Hepatic stellate cell (primary cell): ENCODE measurements at regions not wholly inside any gene's neighbourhood (a gene's known extent, or its start where the extent isn't known, plus 50 kb on each side); places are given as distances from the start of the nearest gene placed in this dataset.

ENCODE experiments used
- DNase-seq: peaks from one replicate; pipeline ENCODE4 v3.0.0; 2011; ENCODE audit warnings: low spot score

DNA sequence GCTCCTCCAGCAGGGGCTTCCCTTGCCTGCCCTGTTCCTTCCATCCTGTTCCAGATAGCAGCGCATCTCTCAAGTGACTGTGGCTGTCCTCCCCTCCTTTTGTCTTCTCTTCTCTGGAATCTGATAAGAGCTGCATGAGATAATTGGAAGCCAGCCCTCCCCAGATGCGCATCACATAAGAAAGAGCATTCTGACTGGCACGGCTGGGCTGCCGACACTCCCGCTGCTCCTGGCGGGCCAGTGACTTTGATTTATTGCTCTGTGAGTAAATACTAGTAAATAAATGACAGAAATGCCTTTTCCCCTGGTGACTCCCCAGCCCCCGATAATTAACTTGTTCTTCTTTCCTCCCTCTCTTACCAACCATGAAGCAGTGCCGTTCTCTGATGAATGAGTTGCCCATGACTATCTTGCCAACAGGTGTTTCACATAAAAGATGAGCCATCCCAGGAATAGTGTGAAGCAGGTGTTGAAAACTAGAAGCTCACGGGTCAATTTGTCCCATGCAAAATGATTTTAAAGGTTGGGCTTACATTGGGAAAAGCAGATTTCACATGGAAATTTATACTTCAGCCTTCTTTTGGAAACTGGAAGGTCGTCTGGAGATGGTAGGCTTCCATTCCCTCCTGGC, 212.3 kb downstream of the ERCC6L2 start:
- no peak for DNase-seq

DNA sequence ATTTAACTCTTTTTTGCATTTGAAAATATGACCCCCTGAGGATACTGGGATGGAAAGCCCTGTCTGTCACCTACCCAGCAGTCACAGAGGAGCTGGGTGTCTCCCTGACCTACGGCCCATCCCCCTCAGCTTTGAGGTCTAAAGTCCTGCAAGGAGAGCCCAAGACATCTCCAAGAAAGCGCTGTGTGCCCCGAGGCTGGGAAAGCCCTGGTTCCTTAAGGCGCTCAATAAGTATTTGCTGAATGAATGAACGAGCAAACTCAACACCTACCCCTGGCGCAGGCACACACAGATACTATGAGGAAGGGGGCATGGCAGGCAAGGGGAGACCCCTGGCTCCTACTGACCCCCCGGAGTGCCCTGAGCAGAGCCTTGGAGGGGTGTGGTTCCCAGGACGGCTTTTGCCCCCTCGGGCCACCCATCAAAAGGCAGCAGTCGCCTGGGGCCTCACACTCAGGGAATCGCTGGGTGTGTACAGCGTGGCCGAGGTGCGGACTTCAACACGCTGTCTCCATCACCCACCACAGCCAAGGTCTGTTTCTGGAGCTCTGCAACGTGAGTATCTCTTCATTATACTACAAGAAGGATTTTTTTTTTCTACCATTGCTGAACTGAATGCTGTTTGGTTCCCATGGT, 211.6 kb downstream of the ERCC6L2 start:
- no peak for DNase-seq

DNA sequence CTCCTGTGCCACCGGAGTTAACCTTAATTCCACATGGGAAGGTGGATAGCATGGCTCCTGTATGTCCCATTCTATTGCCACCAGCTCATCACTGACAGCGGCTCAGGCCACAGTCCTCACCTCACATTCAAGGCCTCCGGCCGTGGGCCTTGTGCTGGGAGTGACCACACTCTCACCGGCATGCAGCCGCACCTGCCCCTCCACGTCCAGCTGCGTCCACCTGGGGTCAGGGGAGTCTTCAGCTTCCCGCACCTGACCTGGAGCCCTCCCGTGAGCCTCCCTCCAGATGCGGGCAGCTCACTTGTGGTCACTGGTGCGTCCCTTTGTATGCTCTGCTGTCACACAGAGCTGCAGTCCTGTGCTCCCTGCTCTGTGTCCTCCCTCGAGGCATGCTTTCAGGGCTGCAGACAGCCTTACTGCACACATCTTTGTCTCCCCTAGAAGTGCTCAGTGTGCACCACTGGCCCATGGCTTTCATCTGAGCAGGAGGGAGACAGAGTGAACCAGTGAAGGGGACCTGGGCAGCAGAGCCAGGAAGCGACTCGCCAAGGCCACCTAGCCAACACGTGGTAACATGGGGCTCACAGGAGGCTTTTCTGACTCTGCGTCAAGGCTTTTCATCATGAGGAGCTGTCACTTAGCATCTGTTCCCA, 210.1 kb downstream of the ERCC6L2 start:
- DNase-seq, result no peak

DNA sequence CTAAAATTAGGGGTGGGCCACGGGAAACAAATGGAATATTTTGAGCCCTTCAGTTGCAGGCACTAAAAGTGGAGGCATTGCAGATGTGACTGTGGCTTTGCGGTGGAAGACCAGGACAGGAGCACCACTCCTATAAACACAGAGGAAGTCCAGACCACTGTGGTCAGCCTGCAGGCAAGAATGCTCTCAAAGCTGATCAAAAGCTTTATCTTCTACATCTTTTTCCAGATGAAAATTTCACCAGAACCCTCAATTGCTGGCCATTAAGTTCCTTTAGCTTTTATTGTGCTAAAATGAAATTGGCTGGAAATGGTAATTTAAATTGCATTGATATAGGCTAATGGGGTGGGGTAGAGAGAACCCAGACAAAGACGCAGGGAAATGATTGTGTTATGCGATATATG, 208.8 kb downstream of the ERCC6L2 start:
- DNase-seq, result no peak

DNA sequence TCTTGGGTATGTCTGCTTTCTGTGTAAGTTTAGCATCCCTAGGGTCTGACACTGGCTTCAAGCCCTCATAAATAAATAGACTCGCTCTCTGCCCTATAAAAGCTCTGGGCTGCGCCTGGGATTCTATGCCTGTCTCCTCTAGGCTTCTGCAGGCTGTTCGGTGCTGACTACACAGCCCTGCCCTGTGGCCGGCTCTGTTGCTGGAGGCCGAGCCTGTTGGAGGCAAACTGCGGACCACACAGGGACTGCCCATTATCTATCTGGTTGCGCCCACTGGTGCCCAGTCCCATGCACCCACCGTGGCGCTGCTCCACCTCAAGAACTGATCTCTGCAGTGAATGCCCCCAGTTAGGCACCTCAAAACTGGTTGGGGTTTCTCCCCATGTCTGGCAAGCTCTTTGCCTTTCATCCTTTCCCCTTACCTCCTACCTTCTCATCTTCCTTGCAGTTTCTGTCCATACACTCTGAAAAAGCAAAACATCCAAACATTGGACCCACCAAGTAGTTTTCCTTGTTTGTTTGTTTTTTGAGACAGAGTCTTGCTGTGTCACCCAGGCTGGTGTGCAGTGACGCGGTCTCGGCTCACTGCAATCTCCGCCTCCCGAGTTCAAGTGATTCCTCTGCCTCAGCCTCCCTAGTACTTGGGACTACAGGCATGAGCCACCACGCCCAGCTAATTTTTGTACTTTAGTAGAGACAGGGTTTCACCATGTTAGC, 207.2 kb downstream of the ERCC6L2 start:
- no peak for DNase-seq

DNA sequence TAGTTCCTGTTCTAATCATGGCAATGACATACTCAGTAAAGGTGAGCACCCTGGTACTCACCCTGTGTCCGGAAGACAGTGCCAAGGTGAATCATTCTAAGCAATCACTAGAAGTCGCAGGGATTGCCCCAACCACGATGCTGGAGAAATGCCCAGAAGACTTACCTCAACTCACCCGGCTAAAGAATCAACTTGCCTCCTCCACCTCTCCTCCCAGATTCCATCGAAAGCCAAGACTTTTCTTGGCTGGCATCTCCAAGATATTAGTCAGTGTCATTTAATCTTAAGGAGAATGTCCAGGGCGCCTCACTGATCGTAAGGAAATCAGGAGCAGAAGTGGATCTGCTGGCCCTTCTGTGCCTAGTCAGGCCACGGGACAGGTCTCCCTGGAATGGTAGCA, 204.9 kb downstream of the ERCC6L2 start:
- DNase-seq, result no peak

DNA sequence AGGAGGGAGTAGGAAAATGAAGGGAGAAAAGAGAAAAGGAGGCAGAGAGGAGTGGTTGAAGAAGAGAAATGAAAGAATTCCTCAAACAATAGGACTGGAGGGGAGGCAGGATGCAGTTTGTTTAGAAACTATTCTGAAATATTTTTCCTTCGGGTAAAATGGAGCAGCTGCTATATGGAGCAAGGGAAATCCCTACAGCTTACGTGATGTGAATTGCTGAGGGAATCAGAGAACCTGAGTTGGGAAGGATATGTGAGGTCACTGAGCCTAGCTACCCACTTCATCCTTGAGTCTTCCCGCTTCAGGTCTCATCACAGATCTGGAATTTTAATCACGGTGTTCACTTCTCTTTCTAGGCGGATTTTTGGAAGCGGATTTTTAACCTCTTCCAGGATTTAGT, 204.3 kb downstream of the ERCC6L2 start:
- no peak for DNase-seq

DNA sequence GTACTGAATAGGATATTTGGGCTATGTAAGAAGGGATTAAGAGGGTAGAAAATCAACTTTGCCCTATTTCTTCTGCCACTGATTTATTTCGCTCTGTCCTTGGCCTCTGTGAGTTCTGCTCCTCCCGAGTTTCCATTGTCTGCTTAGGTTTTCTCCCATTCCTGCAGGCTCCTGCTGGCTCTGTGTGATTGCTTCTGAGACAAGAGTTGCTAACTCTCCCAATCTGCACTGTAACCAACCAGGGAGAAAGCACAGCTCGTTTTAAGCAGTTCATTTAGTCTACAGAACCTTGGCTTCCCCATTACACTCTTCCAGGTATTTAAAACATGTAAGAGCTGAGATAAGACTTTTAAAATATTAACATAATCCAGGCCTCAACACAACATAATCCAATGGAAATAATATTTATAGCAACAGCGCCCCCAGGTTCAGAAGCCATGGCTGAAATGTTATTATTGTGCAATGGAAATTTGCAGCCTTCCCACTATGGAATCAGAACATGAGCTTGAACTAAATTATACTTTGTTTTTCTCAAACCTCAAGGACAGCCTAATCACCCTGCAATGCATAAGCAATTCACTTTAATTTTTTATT, 203.5 kb downstream of the ERCC6L2 start:
- no peak for DNase-seq

DNA sequence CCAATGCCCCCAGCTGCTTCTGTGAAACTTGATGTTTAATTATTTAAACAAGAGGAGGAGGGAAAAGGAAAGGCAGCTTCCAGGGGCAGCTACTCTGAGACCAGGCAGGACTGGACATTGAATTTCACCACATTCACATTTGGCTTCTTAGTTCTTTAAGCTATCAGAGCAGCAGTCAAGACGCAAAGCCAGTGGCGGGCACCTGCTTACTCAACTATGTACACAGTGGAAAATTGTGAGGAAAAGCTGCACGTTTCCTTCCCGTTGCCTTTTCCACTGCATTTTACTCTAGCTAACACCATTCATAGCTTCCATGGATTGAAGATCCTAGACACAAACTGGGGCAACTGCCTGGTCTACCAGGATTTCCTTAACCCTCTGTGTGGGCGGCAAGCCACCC, 200.3 kb downstream of the ERCC6L2 start:
- no peak for DNase-seq

DNA sequence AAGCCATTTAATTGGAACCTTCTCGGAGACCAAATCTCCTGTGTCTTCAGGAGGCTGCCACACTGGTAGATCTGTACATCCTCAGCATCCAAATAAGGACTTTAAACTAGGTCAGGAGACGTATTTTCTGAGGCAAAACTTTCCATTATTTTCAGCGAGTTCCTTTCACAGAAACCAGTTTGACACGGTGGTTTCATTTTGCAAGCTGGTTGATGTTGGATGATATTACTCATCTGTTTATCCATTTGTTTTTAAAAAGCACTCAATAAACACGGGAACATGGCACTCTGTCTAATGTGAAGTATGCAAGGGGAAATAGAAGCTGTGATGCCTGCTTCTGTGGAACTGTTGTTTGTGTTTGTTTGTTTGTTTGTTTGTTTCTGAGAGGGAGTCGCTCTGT, 199.6 kb downstream of the ERCC6L2 start:
- no peak for DNase-seq

DNA sequence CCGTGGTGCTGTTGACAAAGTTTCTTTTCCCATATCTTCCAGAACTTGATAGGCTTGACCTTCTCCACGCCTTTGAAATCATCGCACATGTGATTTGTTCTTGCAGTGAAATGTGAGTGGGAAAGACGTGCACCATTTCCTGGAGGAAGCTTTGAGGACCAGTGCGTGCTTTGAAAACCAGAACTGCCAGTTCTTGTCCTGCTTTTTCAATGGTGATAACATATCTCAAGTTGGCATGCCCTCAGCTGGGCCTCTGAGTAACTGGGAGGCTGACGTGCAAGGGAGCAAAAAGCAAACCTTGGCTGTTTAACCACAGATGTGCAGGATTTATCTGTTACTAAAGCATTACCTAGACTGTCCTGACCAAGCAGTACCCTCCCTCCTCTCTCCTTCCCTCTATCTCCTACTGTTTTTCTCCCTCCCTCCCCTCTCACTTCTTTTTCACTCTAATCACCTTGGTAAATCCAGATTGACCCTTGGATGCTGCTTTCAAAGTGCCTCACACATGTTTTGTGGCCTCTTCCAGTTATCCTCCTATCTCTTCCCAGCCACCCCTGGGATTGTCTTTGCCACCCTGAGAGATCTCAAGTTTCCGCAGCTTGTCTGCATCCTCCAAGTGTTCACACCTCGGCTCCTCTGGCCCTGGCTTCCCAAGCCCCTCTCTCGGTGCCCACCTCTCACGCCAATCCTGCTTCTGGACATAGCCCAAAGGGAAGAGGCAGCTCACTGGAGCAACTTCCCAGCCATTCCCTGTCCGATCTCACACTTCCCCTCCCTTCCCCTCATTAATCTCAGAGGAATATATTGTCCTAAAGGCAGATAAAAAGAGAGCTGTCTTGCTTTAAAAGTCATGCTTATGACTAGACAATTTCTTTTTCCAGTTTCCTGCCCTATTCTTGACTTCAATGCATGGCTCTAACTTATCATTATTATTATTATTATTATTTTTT, 198.3 kb downstream of the ERCC6L2 start:
- no peak for DNase-seq

DNA sequence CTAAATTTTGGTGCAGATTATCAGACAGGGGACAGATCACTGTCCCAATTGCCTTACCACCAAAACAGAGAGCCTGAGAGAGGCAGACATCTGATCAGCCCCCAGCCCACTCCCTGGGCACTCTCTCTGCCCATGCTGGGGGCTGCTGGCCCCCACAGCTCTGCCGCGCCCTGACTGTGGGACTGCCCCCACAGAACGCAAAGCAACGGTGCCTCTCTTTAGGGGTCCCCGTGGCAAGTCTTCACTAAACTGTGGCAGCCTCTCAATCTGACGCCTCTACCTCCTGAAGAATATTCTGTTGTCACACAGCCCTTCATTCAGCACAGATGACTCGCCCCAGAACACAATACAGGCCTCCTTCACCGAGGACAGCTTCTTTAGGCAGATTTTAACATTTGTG, 197.4 kb downstream of the ERCC6L2 start:
- DNase-seq, result no peak

DNA sequence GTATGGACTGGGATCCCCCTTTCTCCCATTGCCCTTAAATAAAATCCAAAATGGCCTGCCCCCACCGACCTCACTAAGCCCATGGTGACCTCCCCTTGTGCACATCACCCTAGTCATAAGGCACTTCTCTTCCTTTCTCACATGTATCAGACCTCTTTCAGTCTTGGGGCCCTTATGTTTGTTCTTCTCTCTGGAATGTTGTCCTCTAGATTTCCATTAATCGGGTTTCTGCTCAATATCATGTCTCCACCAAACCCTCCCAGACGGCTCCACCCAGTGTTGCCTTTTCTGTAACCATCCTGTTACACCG, 196.3 kb downstream of the ERCC6L2 start:
- no peak for DNase-seq

DNA sequence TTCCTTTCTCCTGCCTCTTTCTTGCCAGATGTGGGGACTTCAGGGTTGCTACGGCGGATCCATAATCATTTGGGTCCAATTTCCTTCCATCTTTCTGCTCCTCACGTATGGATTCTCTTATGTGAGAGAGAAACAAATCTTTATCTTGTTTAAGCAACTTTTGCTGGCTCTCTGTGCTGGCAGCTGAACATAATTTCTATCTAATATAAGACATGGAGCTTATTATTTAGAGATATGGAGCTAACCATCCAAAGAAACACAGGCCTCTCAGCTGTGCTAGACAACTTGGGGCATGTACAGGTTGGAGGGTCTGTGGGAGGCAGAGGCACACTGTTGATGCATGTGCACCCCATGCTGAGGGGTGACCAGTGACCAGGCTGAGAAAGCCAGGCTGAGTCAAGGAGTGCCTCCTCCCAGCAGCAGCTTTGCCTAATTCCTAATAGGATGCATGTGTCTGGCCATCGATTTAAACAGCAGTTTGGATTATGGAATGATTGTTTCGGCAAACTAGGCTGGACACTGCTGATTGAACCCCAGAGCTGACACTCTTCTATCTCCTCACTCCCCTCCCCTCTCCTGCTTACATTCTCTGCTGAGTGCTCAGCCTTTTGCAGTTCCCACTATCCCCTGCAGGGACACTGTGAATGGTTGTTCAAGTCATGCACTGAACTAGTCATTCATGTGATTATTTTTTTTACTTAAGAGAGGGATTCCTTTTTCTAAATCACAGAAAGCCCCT, 195.8 kb downstream of the ERCC6L2 start:
- peak; percentile 55 for DNase-seq

DNA sequence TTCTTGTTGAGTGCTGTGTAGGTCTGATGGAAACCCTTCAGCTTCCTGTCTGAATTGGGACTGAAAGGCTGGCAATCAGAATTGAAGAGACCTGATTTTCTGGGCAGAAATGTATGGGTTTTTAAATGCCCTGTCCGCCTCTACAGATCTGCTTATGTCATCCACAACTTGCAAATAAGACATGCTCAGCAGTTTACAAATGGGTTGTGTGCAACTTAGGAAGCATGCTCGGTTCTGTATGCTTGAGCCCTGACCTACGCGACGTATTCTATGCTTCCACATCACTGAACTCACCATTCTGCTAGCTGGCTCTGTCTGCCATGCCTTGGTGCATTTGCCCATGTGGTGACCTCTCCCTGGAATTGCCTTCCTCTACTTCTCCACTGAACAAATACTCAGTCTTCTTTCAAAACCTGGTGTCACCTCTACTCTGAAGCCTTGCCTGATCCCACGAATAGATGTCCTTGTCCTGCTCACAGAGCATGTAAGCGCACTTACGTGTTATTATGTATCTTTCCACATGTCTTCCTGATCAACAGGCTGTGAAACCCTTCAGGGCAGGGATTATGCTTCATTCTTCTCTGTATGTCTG, 194.2 kb downstream of the ERCC6L2 start:
- DNase-seq, result no peak

DNA sequence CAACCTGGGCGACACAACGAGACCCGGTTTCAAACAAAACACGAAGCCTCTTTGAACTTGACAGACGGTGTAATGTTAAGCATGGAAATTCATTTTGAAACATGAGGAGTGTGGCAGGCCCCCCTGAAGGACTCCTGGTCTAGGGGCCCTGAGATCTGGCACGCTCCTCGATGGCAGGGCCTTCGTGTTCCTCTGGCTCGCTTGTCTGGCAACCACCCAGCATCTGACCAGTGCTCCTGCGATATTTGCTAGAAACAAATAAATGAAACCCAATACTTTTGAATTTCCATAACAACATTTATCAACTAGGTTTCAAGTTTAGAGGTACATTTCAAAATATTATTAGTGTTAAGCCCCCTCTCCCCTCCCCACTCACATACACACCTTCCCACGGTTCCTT, 193.0 kb downstream of the ERCC6L2 start:
- no peak for DNase-seq

DNA sequence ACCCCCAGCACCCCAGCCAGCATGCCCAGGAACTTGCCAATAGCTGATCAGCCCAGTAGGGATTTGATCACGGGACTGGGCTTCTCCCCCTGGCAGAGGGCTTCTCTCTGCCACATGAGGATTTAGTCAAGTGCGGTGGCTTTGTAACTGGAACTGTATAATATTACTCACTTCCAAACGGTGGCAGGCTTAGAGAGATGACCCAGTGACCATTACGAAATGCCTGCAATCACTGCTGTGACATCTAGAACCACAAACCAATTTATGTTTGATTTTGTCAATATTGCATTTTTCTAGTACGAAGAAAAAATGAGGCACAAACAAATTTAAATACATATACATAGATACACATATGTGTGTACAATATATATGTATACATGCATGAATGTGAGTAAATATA, 192.1 kb downstream of the ERCC6L2 start:
- DNase-seq, result no peak

DNA sequence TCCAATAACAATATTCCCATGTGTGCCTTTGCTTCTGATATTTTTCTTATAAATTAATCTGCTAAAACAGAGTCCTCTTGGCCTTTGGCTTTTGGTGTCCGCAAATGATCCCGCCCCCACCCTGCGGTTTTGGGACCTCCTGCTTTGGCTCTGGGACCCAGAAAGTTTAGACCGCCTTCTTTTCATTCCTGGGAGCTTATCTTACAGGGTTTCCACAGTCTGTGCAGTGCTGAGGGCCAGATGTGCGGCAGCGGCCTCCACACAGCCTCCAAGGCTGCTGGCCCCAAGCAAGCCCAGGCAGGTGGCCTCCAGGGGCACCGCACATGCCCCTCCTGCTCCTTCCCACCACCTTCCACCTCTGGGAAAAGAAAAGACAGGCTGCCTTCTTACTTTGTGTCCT, 191.5 kb downstream of the ERCC6L2 start:
- no peak for DNase-seq

DNA sequence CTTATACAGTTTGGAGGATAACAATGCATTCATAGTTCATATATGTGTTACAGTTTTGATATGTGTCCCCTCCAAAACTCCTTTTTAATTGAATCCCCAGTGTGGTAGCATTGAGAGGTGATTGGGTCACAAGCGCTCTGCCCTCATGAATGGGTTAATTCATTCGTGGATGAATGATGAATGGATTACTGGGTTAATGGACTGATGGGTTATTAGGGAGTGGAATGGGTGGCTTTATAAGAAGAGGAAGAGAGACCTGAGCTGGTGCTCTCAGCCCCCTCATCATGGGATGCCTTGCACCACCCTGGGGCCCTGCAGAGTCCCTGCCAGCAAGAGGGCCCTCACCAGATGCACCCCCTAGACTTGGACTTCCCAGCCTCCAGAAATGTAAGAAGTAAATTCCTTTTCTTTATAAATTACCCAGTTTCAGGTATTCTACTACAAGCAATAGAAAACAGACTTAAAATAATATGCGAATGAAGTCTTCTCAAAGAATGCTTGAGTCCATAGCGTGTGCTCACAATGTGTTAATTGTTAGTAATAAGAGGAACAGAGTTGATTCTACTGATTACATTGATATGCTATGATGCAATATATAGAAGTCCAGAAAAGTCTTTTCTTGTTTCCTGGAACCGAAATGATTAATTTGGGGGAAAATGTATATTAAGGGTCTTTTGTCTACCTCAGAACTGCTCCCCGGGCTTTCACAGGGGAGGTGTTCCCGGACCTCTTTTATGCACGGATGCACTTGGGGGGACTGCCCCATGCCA, 190.2 kb downstream of the ERCC6L2 start:
- DNase-seq, result no peak
